Upper lobe of left lung (tissue), 6 donors: ENCODE measurements at regions not wholly inside any gene's neighbourhood (a gene's known extent, or its start where the extent isn't known, plus 50 kb on each side); places are given as distances from the start of the nearest gene placed in this dataset.

Experiments used
- ATAC-seq, 2 donors: fragments of 200-7000 bp; cut with Tn5 transposase; one replicate each; pipeline ENCODE4 v1.9.1; 2022; ENCODE audit warnings: mild to moderate bottlenecking in 2 of 2, moderate library complexity in 2 of 2; ENCODE audit not compliant: low FRiP score in 2 of 2
- DNase-seq, 2 donors: peaks; one replicate each; pipeline ENCODE4 v3.0.0-alpha.2; 2019 to 2020
- H3K27ac ChIP-seq, 4 donors: fragments of 200-600 bp; sonication (generic); one replicate each; pipeline ENCODE4 v1.5.1; 2016 to 2019
- H3K27me3 ChIP-seq, 4 donors: fragments of 200-600 bp; sonication (generic); one replicate each; pipeline ENCODE4 v1.5.1; 2017 to 2019
- H3K36me3 ChIP-seq, 4 donors: fragments of 200-600 bp; sonication (generic); one replicate each; pipeline ENCODE4 v1.5.1; 2016 to 2019
- H3K4me1 ChIP-seq, 4 donors: fragments of 200-600 bp; sonication (generic); one replicate each; pipeline ENCODE4 v1.5.1; 2018 to 2019
- H3K4me3 ChIP-seq, 4 donors: fragments of 200-600 bp; sonication (generic); one replicate each; pipeline ENCODE4 v1.5.1; 2017 to 2019; ENCODE audit warnings: mild to moderate bottlenecking in 2 of 4, moderate library complexity in 1 of 4
- H3K9me3 ChIP-seq, 4 donors: fragments of 200-600 bp; sonication (generic); one replicate each; pipeline ENCODE4 v1.5.1; 2018 to 2019
- CTCF ChIP-seq, 6 experiments: fragments of 450-650 bp in 4 of 6; fragments of 200-600 bp in 2 of 6; sonication (generic) in 2 of 6; IDR thresholded peaks; one replicate each; pipeline ENCODE4 v1.5.1; 2016 to 2019; ENCODE audit warnings: antibody characterized with exemption in 6 of 6
- EP300 ChIP-seq, 4 donors: sonication (generic); formaldehyde crosslinking; IDR thresholded peaks; one replicate each; pipeline ENCODE4 v1.5.1; 2017; ENCODE audit warnings: antibody characterized with exemption in 4 of 4, control low read depth in 2 of 4
- POLR2A ChIP-seq, 4 donors: fragments of 450-650 bp; IDR thresholded peaks; one replicate each; pipeline ENCODE4 v1.5.1; 2016 to 2017; ENCODE audit warnings: antibody characterized with exemption in 4 of 4, mild to moderate bottlenecking in 2 of 4
- POLR2AphosphoS5 ChIP-seq, 2 donors: sonication (generic); formaldehyde crosslinking; IDR thresholded peaks; one replicate each; pipeline ENCODE4 v1.5.1; 2017; ENCODE audit warnings: antibody characterized with exemption in 2 of 2
- WGBS, 2 donors: methylation state at CpG; one replicate each; pipeline ENCODE4 v1.1.5; 2017 to 2018; 5-methylcytosine and 5-hydroxymethylcytosine counted together
- donor health status: DM: no; HTN: no; CAD: no; lungs with moderate emphysema.
- donor health status: DM: no; HTN: yes; CAD: no; lungs with severe emphysema.

GRCh38 chr2:43000242-43001054 lies 208.1 kb upstream of the HAAO start:
- WGBS, 2 donors: 88 to 98% methylated on average over 10 to 24 of the region's 25 CpGs
- ATAC-seq: peak; percentile 15 to 24
- no peaks in the 10 kb centered on the region for H3K9me3 ChIP-seq
- no peaks in the 10 kb centered on the region for H3K27me3 ChIP-seq
- H3K4me1 ChIP-seq: peaks cover 0 to 17% (median 6%) of the 10 kb centered on the region in 4 donors
- peak in 1 of 2 donors; percentile 40 for DNase-seq
- no peaks in the 10 kb centered on the region for H3K36me3 ChIP-seq
- no peak overlapping the region for H3K4me3 ChIP-seq
- no peak overlapping the region for H3K27ac ChIP-seq
- TF ChIP-seq POLR2A (IDR thresholded peaks at IDR 0.05) (no peak), CTCF (IDR thresholded peaks at IDR 0.05) (no peak), POLR2AphosphoS5 (IDR thresholded peaks at IDR 0.05) (no peak), EP300 (IDR thresholded peaks at IDR 0.05) (no peak)

- DNase-seq (peak in 1 of 2 donors; percentile 34), ATAC-seq (peak in 1 of 2 donors; percentile 45)
- H3K36me3 ChIP-seq: no peaks in the 10 kb centered on the region
Measured at GRCh38 chr2:42999856-43000241, 207.5 kb upstream of the HAAO start.

GRCh38 chr2:42999391-42999841 lies 207.0 kb upstream of the HAAO start:
- no peaks in the 10 kb centered on the region for H3K27me3 ChIP-seq
- H3K4me3 ChIP-seq: no peak overlapping the region
- H3K9me3 ChIP-seq: no peaks in the 10 kb centered on the region
- peaks cover 0 to 12% (median 6%) of the 10 kb centered on the region in 4 donors for H3K4me1 ChIP-seq
- no peak overlapping the region for H3K27ac ChIP-seq
- peak in 1 of 2 donors; percentile 44 for ATAC-seq
- DNase-seq: no peak
- 73 to 76% methylated on average over 4 to 5 of the region's 5 CpGs for WGBS, 2 donors
- H3K36me3 ChIP-seq: no peaks in the 10 kb centered on the region
- TF ChIP-seq EP300 (IDR thresholded peaks at IDR 0.05) (no peak), POLR2AphosphoS5 (IDR thresholded peaks at IDR 0.05) (no peak), CTCF (IDR thresholded peaks at IDR 0.05) (no peak), POLR2A (IDR thresholded peaks at IDR 0.05) (no peak)

More at GRCh38 chr2:42999856-43000241, 207.5 kb upstream of the HAAO start:
- H3K9me3 ChIP-seq: no peaks in the 10 kb centered on the region
- H3K4me1 ChIP-seq: peaks cover 0 to 12% (median 6%) of the 10 kb centered on the region in 4 donors
- H3K4me3 ChIP-seq: no peak overlapping the region
- 81 to 85% methylated on average over 4 to 7 of the region's 7 CpGs for WGBS, 2 donors
- H3K27ac ChIP-seq: no peak overlapping the region
- TF ChIP-seq EP300 (IDR thresholded peaks at IDR 0.05) (no peak), CTCF (IDR thresholded peaks at IDR 0.05) (no peak), POLR2A (IDR thresholded peaks at IDR 0.05) (no peak), POLR2AphosphoS5 (IDR thresholded peaks at IDR 0.05) (no peak)
- H3K27me3 ChIP-seq: no peaks in the 10 kb centered on the region

GRCh38 chr2:42998721-42999120 lies 206.3 kb upstream of the HAAO start:
- no peak for DNase-seq
- TF ChIP-seq CTCF (IDR thresholded peaks at IDR 0.05) (no peak), POLR2A (IDR thresholded peaks at IDR 0.05) (no peak), EP300 (IDR thresholded peaks at IDR 0.05) (no peak), POLR2AphosphoS5 (IDR thresholded peaks at IDR 0.05) (no peak)
- H3K27me3 ChIP-seq: no peaks in the 10 kb centered on the region
- no peak overlapping the region for H3K4me3 ChIP-seq
- no peaks in the 10 kb centered on the region for H3K9me3 ChIP-seq
- no peak for ATAC-seq
- no peaks in the 10 kb centered on the region for H3K36me3 ChIP-seq
- WGBS, 2 donors: 97 to 98% methylated on average over 10 of the region's 10 CpGs
- H3K4me1 ChIP-seq: peaks cover 0 to 12% (median 6%) of the 10 kb centered on the region in 4 donors
- H3K27ac ChIP-seq: no peak overlapping the region
